GM06990 (cell line): ENCODE measurements at regions not wholly inside any gene's neighbourhood (a gene's known extent, or its start where the extent isn't known, plus 50 kb on each side); places are given as distances from the start of the nearest gene placed in this dataset.
"Not testable (repeated sequence)": the region's sequence is repeated elsewhere in the genome, so short reads cannot be mapped to it uniquely, and the experiment has no call there.

Source experiments
- DNase-seq: peaks from one replicate; pipeline ENCODE4 v3.0.0-alpha.2; 2011; ENCODE audit not compliant: insufficient read length; ENCODE audit errors: extremely low read depth
- H3K27me3 ChIP-seq: replicated peaks from 2 replicates; pipeline ENCODE4 v1.6.0; 2011; ENCODE audit warnings: low read length; ENCODE audit not compliant: control insufficient read depth, insufficient read depth
- H3K36me3 ChIP-seq: 2 replicates; pipeline ENCODE4 v1.5.1; 2011; ENCODE audit warnings: low read length; ENCODE audit not compliant: control insufficient read depth, insufficient read depth
- H3K4me3 ChIP-seq: replicated peaks from 2 replicates; pipeline ENCODE4 v1.5.1; 2011; ENCODE audit warnings: low read depth, mild to moderate bottlenecking, control low read depth, low read length
- TF ChIP-seq, protein P1 (sequence below): IDR thresholded peaks from 2 replicates; pipeline ENCODE4 v1.5.1; 2011; ENCODE audit warnings: low read length, control low read depth, mild to moderate bottlenecking, inconsistent platforms; ENCODE audit not compliant: insufficient read depth, poor library complexity, severe bottlenecking

DNA sequence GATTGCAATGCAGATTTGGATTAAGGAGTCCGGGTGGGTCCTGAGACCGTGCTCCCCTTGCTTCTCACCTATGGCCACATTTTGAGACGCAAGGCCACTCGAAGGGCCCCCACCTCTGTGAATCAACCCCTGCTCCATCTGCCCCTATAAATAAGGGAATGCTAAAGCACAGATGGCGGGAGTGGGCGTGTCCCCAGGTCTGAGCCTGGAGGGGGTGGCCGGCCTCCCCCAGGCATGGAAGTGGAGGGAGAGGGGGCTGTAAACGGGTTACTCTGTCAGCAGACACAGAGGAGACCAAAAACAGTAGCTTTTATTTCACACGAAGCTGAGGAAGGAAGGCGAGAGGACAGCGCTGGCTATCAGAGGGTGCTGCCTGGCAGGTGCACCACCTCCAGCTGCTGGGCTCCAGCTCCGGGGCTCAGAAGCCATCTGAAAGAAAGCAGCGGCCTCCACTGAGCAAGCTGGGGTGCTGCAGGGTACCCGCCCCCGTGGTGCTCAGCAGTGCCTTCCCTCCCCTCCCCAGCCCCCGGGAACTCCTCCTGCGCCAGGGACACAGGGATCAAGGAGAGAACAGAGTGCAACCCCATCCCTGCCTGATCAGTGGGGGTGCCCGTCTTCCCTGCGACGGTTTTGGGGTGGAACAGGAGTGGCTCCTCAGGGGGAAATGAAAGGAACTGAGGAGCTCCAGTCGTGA lies 56.7 kb upstream of the RAB6C start:
- no peak overlapping the region for H3K4me3 ChIP-seq
- DNase-seq: no peak
- H3K27me3 ChIP-seq: no peaks in the 10 kb centered on the region; the same call in 1 of the 2 replicates
- TF ChIP-seq, protein P1, sequence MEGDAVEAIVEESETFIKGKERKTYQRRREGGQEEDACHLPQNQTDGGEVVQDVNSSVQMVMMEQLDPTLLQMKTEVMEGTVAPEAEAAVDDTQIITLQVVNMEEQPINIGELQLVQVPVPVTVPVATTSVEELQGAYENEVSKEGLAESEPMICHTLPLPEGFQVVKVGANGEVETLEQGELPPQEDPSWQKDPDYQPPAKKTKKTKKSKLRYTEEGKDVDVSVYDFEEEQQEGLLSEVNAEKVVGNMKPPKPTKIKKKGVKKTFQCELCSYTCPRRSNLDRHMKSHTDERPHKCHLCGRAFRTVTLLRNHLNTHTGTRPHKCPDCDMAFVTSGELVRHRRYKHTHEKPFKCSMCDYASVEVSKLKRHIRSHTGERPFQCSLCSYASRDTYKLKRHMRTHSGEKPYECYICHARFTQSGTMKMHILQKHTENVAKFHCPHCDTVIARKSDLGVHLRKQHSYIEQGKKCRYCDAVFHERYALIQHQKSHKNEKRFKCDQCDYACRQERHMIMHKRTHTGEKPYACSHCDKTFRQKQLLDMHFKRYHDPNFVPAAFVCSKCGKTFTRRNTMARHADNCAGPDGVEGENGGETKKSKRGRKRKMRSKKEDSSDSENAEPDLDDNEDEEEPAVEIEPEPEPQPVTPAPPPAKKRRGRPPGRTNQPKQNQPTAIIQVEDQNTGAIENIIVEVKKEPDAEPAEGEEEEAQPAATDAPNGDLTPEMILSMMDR: no peak
- H3K36me3 ChIP-seq: no peaks in the 10 kb centered on the region

DNA sequence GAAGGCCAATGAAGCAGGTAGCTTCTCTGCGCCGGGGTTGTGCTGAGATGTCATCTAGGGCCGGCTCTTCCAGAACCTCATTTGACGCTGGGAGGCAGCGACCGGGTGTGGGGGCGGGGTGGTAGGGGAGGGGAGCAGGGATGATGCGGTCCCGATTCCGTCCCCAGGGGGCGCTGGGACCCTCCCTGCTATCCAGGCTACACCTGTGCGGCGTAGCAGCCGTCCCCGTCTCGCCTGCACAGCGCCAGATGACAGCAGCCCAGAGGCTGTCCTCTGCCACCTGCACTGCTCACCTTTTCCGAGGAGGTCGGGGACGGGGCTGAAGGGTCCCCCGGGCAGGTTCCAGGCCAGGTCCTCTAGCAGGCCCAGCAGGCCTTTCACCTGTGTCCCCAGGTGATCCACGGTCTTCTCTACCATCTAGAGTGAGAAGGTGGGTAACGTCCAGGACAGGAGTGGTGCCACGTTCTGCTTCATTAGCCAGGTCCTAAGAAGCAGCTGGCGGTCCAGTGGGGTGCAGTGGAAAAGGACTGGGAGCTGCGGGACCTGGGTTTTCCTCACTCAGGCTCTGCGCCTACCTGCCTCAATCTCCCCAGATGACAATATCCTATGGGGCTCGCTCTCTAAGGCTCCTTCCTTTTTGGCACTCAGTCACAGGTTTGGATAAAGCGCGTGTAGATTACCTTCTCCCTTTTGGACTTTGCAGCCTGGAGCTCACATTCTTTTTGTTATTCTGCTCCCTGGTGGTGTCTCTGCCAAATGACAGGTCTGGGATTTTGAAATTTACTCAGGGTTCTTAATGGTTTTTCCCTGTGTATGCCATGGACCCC lies 56.0 kb upstream of the RAB6C start:
- H3K36me3 ChIP-seq: no peaks in the 10 kb centered on the region
- no peak for DNase-seq
- H3K27me3 ChIP-seq: no peaks in the 10 kb centered on the region; the same call in 1 of the 2 replicates
- H3K4me3 ChIP-seq: no peak overlapping the region
- TF ChIP-seq, protein P1: peak; percentile 52

DNA sequence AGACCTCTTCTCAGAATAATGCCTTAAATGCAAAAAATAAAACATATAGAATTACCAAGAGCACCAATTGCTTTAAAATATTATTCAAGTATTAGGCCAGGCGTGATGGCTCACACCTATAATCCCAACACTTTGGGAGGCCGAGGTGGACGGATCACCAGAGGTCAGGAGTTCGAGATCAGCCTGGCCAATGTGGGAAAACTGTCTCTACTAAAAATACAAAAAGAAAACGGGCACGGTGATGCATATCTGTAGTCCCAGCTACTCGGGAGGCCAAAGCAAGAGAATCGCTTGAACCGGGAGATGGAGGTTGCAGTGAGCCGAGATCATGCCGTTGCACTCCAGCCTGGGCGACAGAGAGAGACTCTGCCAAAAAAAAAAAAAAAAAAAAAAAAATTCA lies 55.4 kb upstream of the RAB6C start:
- H3K36me3 ChIP-seq, H3K27me3 ChIP-seq, H3K4me3 ChIP-seq, DNase-seq: not testable (repeated sequence)

DNA sequence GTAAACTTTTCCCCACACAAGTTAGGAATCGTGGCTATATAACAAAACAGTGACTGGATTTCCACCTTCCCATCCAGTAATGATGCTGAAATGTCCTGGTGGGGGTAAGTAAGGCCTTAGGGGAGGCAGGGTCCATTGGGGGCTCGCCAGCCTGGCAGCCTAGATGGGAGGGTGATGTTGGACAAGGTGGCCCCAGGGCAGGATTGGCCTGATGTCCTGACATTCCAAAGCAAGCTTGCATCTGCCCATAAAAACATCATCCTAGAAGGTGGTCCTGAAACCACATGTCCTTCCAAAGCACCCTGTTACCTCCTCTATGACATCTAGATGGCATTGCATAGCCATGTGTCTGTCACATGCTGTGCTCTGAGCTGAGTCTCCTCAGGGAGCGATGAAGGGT lies 54.1 kb upstream of the RAB6C start:
- Histone ChIP-seq H3K36me3 (no peaks in the 10 kb centered on the region), H3K4me3 (no peak overlapping the region), H3K27me3 (no peaks in the 10 kb centered on the region; the same call in none of the 2 replicates)
- TF ChIP-seq, protein P1: no peak
- no peak for DNase-seq

DNA sequence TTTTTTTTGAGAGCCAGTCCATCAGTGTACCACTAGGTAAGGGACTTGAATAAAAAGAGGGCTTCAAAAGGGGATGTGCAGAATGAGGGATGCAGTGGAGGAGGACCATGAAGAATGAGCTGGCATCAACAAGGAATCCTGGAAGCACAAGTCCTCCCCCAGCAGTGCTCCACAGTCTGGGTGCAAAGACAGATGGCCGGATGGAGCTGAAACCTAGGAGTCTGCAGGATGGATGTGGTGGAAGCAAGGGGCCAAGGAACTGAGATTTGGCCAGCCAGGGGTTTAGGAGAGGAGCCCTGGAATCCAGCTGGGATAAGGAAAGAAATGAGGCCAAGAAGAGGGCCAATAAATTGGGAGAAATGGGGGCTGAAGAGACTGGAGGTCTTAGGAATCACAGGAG lies 51.8 kb upstream of the RAB6C start:
- Histone ChIP-seq H3K4me3 (no peak overlapping the region), H3K27me3 (no peaks in the 10 kb centered on the region; the same call in none of the 2 replicates), H3K36me3 (no peaks in the 10 kb centered on the region)
- DNase-seq: no peak
- TF ChIP-seq, protein P1: no peak
